Fibroblast of villous mesenchyme (primary cell): ENCODE measurements at regions not wholly inside any gene's neighbourhood (a gene's known extent, or its start where the extent isn't known, plus 50 kb on each side); places are given as distances from the start of the nearest gene placed in this dataset.

Source experiments
- DNase-seq: peaks from one replicate; pipeline ENCODE4 v3.0.0-alpha.2; 2010; ENCODE audit warnings: low read depth
- H3K4me3 ChIP-seq: 2 replicates; pipeline ENCODE4 v1.5.1; 2011; ENCODE audit warnings: low read depth, mild to moderate bottlenecking, low read length
- TF ChIP-seq, protein P1 (sequence below): IDR thresholded peaks from 2 replicates; pipeline ENCODE4 v1.5.1; 2012; ENCODE audit warnings: low read depth, mild to moderate bottlenecking, low read length; ENCODE audit not compliant: insufficient read depth

DNA sequence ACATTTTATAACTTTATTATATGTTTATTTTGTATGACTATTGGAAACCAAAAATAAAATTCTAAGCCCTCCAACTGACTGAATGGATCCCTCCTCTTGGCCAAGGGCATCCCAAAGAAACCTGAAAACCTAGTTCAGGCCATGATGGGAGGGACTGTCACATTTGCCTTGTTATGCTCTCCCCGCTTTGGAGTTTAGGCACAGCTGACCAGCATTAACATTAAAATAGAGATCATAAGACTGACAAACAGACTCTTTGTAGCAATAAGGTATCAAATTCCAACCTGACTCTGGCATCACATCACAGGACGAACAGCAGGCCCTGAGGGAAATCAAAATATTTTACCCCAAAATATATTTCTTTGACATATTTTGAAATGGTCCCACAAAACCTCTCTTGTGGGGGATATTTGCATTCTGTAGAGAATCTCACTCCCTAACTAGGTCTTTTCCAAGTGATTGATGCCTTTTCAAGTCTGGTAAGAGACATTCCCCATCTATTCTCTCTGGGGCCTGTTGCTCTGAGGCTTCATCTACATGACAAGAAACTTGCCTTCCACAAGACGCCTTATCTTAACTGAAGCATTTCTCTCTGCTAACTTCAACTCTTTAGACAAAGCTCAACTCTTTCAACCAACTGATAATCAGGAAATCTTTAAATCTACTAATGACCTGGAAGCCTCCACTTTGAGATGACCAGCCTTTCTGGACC, 81.8 kb upstream of the PRR23E start:
- H3K4me3 ChIP-seq = no peak overlapping the region
- TF ChIP-seq, protein P1, sequence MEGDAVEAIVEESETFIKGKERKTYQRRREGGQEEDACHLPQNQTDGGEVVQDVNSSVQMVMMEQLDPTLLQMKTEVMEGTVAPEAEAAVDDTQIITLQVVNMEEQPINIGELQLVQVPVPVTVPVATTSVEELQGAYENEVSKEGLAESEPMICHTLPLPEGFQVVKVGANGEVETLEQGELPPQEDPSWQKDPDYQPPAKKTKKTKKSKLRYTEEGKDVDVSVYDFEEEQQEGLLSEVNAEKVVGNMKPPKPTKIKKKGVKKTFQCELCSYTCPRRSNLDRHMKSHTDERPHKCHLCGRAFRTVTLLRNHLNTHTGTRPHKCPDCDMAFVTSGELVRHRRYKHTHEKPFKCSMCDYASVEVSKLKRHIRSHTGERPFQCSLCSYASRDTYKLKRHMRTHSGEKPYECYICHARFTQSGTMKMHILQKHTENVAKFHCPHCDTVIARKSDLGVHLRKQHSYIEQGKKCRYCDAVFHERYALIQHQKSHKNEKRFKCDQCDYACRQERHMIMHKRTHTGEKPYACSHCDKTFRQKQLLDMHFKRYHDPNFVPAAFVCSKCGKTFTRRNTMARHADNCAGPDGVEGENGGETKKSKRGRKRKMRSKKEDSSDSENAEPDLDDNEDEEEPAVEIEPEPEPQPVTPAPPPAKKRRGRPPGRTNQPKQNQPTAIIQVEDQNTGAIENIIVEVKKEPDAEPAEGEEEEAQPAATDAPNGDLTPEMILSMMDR = no peak
- DNase-seq = no peak

DNA sequence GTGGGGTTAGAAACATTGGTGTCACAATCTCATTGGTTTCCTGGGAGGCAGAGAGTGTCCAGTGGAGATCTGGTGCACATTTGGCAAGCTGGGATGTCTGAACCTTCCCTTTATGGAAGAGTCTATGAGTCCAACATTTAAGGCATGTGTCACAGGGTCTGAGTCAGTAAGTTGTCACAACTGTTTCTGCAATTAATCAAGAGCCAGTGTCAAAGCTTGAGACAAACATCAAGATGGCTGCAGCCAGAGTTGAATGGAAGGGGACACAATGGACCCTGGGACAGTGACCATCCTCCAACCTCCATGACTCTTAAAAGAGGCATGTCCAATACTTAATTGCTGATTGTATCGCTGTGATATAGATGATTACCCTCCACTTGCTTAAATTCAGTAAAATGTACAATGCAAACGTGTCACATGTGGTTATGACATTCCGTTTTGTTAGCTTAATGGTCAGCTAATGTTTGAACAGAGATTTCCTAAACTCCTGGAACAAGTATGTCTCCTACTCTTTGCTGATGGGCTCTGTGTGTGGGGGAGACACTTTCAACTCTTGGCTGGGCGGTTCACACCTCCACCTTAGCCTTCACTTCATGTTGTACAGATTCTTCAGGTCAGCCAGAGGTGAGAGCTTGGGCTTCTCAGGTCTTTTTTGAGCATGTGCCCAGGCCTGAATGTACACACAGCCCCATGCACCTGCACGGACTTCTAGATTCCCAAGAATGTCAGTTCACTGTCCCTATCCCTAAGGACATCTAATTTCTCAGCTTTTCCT, 79.9 kb upstream of the PRR23E start:
- DNase-seq = no peak
- no peak overlapping the region for H3K4me3 ChIP-seq
- TF ChIP-seq, protein P1 = no peak

DNA sequence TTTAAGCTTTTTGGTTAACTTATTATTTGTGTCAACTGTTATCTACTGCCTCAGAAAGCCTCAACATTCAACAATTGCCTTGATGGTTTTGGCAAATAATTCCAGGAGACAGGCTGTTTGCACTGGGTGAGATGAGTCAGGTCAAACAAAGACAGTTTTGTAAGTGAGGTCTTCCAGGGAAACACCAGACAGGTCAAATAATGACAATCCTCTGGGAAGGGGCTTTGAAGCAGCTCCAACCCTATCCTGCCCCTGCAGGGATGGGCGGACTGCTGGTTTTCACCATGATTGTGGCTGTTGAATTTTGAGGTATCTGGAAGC, 79.4 kb upstream of the PRR23E start:
- TF ChIP-seq, protein P1 = no peak
- DNase-seq = no peak
- H3K4me3 ChIP-seq = no peak overlapping the region

DNA sequence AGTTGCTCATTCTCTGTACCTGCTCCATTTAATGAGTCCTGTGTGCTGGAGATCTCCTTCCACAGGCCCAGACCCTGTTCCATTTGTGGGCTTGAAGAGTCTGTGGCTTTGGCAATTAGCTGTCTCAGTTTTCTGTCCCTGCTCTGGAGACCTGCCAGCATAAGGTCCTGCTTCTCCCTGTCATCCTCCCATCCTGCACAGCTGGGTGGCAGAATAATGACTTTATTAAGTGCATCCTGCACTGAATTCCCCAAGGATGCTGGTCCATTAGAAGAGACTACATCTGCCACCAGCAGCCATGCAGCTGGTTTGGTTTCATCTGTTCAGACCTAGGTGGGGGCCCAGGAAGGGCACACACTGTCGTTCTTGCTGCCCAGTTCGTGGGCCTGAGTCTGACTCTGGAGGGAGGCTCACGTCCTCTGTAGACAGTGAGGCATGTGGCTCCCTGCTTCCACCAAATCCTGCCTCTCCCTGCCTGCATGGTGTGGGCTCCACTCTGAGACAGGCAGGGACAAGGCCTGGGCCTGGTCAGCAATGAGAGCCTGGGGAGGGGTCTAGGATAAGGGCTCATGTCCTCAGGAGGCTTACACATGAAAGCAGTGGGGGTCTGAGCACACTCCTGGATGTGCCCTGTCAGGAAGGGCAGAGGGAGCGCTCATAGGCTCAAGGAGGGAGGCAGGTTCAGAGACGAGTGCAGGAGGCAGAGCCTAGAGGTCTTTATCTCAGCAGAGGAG, 78.4 kb upstream of the PRR23E start:
- no peak overlapping the region for H3K4me3 ChIP-seq
- no peak for DNase-seq
- TF ChIP-seq, protein P1 = no peak

DNA sequence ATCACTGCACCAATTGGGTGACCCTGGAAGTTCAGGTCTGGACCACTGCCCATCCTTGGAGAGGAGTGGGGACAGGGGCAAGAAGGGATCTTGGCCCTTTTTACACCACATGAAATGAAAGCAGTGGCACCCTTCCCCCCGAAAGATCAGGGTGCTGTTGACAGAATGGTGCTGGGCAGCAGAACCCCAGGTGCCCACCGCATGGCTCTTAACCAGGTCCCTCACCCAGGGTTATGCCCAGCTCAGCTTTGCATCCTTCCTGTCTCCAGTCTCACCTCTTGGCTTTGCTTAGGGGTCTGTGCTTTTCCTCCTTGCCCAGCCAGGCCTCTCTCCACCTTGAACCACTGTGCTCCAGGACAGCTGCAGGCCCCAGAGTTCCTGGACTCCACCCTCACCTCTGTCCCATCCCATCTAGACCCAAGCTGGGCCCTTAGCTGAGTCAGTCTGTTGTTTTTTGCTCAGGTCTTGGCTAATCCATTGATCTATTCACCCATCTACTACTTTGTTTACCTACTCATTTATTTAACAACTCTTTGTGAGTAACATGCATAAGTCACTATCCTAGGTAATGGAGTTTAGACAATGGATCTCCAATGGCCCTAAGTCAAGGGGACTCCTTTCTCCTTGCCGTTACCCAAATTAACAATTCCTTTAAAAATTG, 77.1 kb upstream of the PRR23E start:
- TF ChIP-seq, protein P1 = no peak
- no peak for DNase-seq
- H3K4me3 ChIP-seq = no peak overlapping the region

DNA sequence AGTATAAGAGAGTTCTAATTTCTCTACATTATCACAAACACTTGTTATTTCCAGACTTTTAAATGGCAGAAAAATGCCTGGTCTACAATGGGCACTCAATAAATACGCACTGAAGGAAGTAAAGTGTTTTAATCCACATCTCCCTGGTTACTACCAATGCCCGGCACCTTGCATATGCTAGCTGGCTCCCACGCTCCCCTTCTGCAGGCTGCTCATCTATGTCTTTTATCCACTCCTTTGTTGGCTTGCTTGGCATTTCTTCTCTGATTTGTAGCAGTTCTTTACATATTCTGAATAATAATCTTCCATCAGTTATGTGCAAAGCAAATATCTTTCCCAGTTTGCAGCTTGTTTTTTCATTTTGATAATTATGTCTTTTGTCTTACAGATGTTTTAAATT, 74.6 kb upstream of the PRR23E start:
- TF ChIP-seq, protein P1 = no peak
- DNase-seq = no peak
- H3K4me3 ChIP-seq = no peak overlapping the region
